ENCODE measurements at regions not wholly inside any gene's neighbourhood (a gene's known extent, or its start where the extent isn't known, plus 50 kb on each side); places are given as distances from the start of the nearest gene placed in this dataset.

GRCh38 chr18:39749154-39749553 is 2183.6 kb upstream of the CELF4 start:
- DNase-seq (ENCODE audit: low spot score): no peak

- no peak for DNase-seq (ENCODE audit: low spot score)
Observed at GRCh38 chr18:39748727-39749126, 2183.1 kb upstream of the CELF4 start.

- DNase-seq (ENCODE audit: low spot score): no peak
Observed at GRCh38 chr18:39746201-39746600, 2180.6 kb upstream of the CELF4 start.

GRCh38 chr18:39743463-39743862 is 2177.9 kb upstream of the CELF4 start:
- DNase-seq (ENCODE audit: low spot score): no peak

- DNase-seq (ENCODE audit: low spot score): no peak
Observed at GRCh38 chr18:39741755-39742466, 2176.3 kb upstream of the CELF4 start.

- DNase-seq (ENCODE audit: low spot score): no peak
Observed at GRCh38 chr18:39737869-39738268, 2172.3 kb upstream of the CELF4 start.

GRCh38 chr18:39732918-39733317 is 2167.3 kb upstream of the CELF4 start:
- no peak for DNase-seq (ENCODE audit: low spot score)

- no peak for DNase-seq (ENCODE audit: low spot score)
Observed at GRCh38 chr18:39730606-39731005, 2165.0 kb upstream of the CELF4 start.

GRCh38 chr18:39724652-39725051 is 2159.1 kb upstream of the CELF4 start:
- no peak for DNase-seq (ENCODE audit: low spot score)

- DNase-seq (ENCODE audit: low spot score): no peak
Observed at GRCh38 chr18:39721712-39722111, 2156.1 kb upstream of the CELF4 start.

- DNase-seq (ENCODE audit: low spot score): no peak
Observed at GRCh38 chr18:39713961-39714360, 2148.4 kb upstream of the CELF4 start.

GRCh38 chr18:39711701-39712100 is 2146.1 kb upstream of the CELF4 start:
- DNase-seq (ENCODE audit: low spot score): no peak

GRCh38 chr18:39705362-39705761 is 2139.8 kb upstream of the CELF4 start:
- no peak for DNase-seq (ENCODE audit: low spot score)

GRCh38 chr18:39702888-39703287 is 2137.3 kb upstream of the CELF4 start:
- no peak for DNase-seq (ENCODE audit: low spot score)

GRCh38 chr18:39701839-39702238 is 2136.2 kb upstream of the CELF4 start:
- DNase-seq (ENCODE audit: low spot score): no peak

- DNase-seq (ENCODE audit: low spot score): no peak
Observed at GRCh38 chr18:39701055-39701783, 2135.6 kb upstream of the CELF4 start.

- no peak for DNase-seq (ENCODE audit: low spot score)
Observed at GRCh38 chr18:39699340-39699964, 2133.9 kb upstream of the CELF4 start.

- DNase-seq (ENCODE audit: low spot score): no peak
Observed at GRCh38 chr18:39698436-39698835, 2132.8 kb upstream of the CELF4 start.

GRCh38 chr18:39693359-39693758 is 2127.8 kb upstream of the CELF4 start:
- no peak for DNase-seq (ENCODE audit: low spot score)

GRCh38 chr18:39692367-39693015 is 2126.9 kb upstream of the CELF4 start:
- no peak for DNase-seq (ENCODE audit: low spot score)

- DNase-seq (ENCODE audit: low spot score): no peak
Observed at GRCh38 chr18:39685303-39685902, 2119.8 kb upstream of the CELF4 start.

- no peak for DNase-seq (ENCODE audit: low spot score)
Observed at GRCh38 chr18:39681061-39681460, 2115.5 kb upstream of the CELF4 start.
